ENCODE measurements at regions not wholly inside any gene's neighbourhood (a gene's known extent, or its start where the extent isn't known, plus 50 kb on each side); places are given as distances from the start of the nearest gene placed in this dataset.

DNA sequence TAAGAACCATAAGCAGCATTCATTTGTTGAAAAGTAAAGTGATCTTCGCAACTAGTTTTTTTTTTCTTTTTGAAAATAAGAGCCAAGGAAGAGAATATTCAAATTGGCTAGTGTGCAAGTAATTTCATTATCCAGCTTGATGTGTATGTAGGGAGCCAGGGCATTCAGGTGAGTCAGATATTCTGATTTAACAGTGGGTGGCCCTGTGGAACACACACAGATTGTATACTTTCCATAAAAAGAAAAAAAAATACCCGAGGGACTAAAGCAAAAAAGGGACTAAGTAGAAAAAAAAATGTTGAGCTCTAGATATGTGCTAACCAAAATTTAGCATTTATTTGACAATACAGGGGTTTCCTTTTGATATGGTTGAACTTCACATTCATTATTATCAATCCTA is 96.9 kb upstream of the ROPN1 start:
- Histone ChIP-seq H2BK15ac (ENCODE audit: low read length) (no peak overlapping the region), H3K36me3 (ENCODE audit: control insufficient read depth in 2 of 4, insufficient read depth in 4 of 4, low read length in 3 of 4) (no peaks in the 10 kb centered on the region), H4K5ac (ENCODE audit: insufficient read length, low read depth, low read length) (no peak overlapping the region), H2BK12ac (ENCODE audit: low read depth, low read length) (no peak overlapping the region), H3K9ac (replicated peaks in 1 of 4; ENCODE audit: extremely low read depth in 1 of 4, low read depth in 3 of 4, low read length in 3 of 4) (no peak overlapping the region), H2AK5ac (ENCODE audit: low read depth, low read length) (no peak overlapping the region), H3K79me1 (ENCODE audit: low read depth, low read length) (no peaks in the 10 kb centered on the region), H3K4ac (replicated peaks; ENCODE audit: insufficient read length, low read depth, low read length) (no peak overlapping the region), H3K18ac (ENCODE audit: extremely low read depth, low read length) (no peak overlapping the region), H2BK20ac (ENCODE audit: low read length) (no peak overlapping the region), H3K14ac (ENCODE audit: insufficient read length) (no peak overlapping the region), H2BK120ac (replicated peaks; ENCODE audit: low read depth, low read length) (no peak overlapping the region), H4K91ac (replicated peaks; ENCODE audit: insufficient read length, low read length) (no peak overlapping the region), H3K79me2 (ENCODE audit: control insufficient read depth in 1 of 2, insufficient read depth in 2 of 2, low read length in 2 of 2) (no peaks in the 10 kb centered on the region), H3K56ac (replicated peaks; ENCODE audit: insufficient read length, low read depth, low read length) (no peak overlapping the region), H3K23me2 (ENCODE audit: low read depth, low read length) (no peaks in the 10 kb centered on the region), H3K4me3 (ENCODE audit: extremely low read depth in 1 of 4, insufficient read depth in 2 of 4, low read depth in 3 of 4, low read length in 4 of 4) (no peak overlapping the region), H3K23ac (ENCODE audit: insufficient read length) (no peak overlapping the region), H3K27ac (ENCODE audit: low read depth, low read length) (no peak overlapping the region), H4K20me1 (replicated peaks in 1 of 2; ENCODE audit: control insufficient read depth in 1 of 2, insufficient read depth in 2 of 2, low read length in 2 of 2) (no peaks in the 10 kb centered on the region), H3K4me1 (replicated peaks in 1 of 4; ENCODE audit: control insufficient read depth in 3 of 4, insufficient read depth in 4 of 4, low read length in 3 of 4) (no peaks in the 10 kb centered on the region; a peak in 1 of 7 replicates), H4K8ac (ENCODE audit: extremely low read depth, insufficient read depth, low read length) (no peak overlapping the region), H3K4me2 (ENCODE audit: insufficient read depth in 1 of 2, low read depth in 2 of 2, low read length in 2 of 2) (no peak overlapping the region), H3K9me3 (ENCODE audit: insufficient read depth in 2 of 2, low read depth in 1 of 2, low read length in 1 of 2) (no peaks in the 10 kb centered on the region), H2BK5ac (ENCODE audit: low read depth, low read length) (no peak overlapping the region), H3K27me3 (replicated peaks in 1 of 4; ENCODE audit: control insufficient read depth in 3 of 4, extremely low read depth in 1 of 4, insufficient read depth in 3 of 4, low read length in 3 of 4) (no peaks in the 10 kb centered on the region), H2AFZ (ENCODE audit: low read length) (no peak overlapping the region)
- POLR2A ChIA-PET (ENCODE audit: partially characterized antibody) = no interaction called here
- no peak for FAIRE-seq
- 78% methylated on average over 2 of the region's 2 CpGs; no CpG with 5 or more reads in 1 of the 2 experiments for WGBS, 2 experiments (ENCODE audit: extremely low coverage in 1 of 2, insufficient coverage in 1 of 2, insufficient read length in 1 of 2, insufficient replicate concordance in 2 of 2, low coverage in 1 of 2, low lambda C conversion rate in 2 of 2, missing lambda C conversion rate in 1 of 2)
- CTCF ChIA-PET (ENCODE audit: partially characterized antibody) = interaction anchor here (1.0 to 5.6 kb wide), 7 partner anchors 9 to 193 kb away, joined by 3 to 48 read pairs (median 5); no protein-coding TSS in a partner anchor
- no peak for DNase-seq (ENCODE audit: low read depth in 1 of 2, low spot score in 2 of 2)
- TF ChIP-seq HDAC2 (IDR thresholded peaks at IDR 0.05; ENCODE audit: borderline replicate concordance in 1 of 2, low read depth in 2 of 2, low read length in 2 of 2) (no peak), ASH2L (IDR thresholded peaks at IDR 0.05; ENCODE audit: low read length) (no peak), ZNF274 (IDR thresholded peaks at IDR 0.05; ENCODE audit: borderline replicate concordance, extremely low read depth, low read length) (no peak), RBBP5 (IDR thresholded peaks at IDR 0.05; ENCODE audit: borderline replicate concordance, low read depth, low read length) (no peak), POLR2AphosphoS5 (IDR thresholded peaks at IDR 0.05; ENCODE audit: low read depth, low read length) (no peak), POU5F1 (IDR thresholded peaks at IDR 0.05; ENCODE audit: low read depth, low read length) (no peak), CHD1 (IDR thresholded peaks at IDR 0.05; ENCODE audit: low read depth, low read length) (no peak), FOSL1 (IDR thresholded peaks at IDR 0.05; ENCODE audit: insufficient read depth, low read depth, low read length) (no peak), RXRA (IDR thresholded peaks at IDR 0.05; ENCODE audit: insufficient read depth, low read depth, low read length) (no peak), TBP (IDR thresholded peaks at IDR 0.05; ENCODE audit: low read depth, low read length) (no peak), SRF (IDR thresholded peaks at IDR 0.05; ENCODE audit: low read depth, low read length) (no peak), POLR2A (IDR thresholded peaks at IDR 0.05; ENCODE audit: control extremely low read depth in 1 of 2, low read depth in 2 of 2, low read length in 2 of 2) (no peak), RNF2 (IDR thresholded peaks at IDR 0.05; ENCODE audit: borderline replicate concordance, low read depth, low read length, missing control alignments, poor library complexity, severe bottlenecking) (no peak)
- TF ChIP-seq, protein P1, sequence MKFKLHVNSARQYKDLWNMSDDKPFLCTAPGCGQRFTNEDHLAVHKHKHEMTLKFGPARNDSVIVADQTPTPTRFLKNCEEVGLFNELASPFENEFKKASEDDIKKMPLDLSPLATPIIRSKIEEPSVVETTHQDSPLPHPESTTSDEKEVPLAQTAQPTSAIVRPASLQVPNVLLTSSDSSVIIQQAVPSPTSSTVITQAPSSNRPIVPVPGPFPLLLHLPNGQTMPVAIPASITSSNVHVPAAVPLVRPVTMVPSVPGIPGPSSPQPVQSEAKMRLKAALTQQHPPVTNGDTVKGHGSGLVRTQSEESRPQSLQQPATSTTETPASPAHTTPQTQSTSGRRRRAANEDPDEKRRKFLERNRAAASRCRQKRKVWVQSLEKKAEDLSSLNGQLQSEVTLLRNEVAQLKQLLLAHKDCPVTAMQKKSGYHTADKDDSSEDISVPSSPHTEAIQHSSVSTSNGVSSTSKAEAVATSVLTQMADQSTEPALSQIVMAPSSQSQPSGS (IDR thresholded peaks at IDR 0.05; ENCODE audit: low read length) = no peak
